ENCODE measurements at regions not wholly inside any gene's neighbourhood (a gene's known extent, or its start where the extent isn't known, plus 50 kb on each side); places are given as distances from the start of the nearest gene placed in this dataset.

GRCh38 chr14:87430214-87430613, 562.8 kb downstream of the GALC start:
- TF ChIP-seq EZH2phosphoT487 (IDR thresholded peaks at IDR 0.05) = no peak
- no peak for TF ChIP-seq CTCF (IDR thresholded peaks at IDR 0.05)
- no peak for TF ChIP-seq EZH2 (IDR thresholded peaks at IDR 0.05)
- Histone ChIP-seq H3K27ac (no peak overlapping the region), H3K4me2 (no peak overlapping the region), H3K27me3 (no peaks in the 10 kb centered on the region), H3K9me3 (ENCODE audit: low read depth) (no peaks in the 10 kb centered on the region), H3K9ac (no peak overlapping the region), H4K20me1 (ENCODE audit: low read depth) (no peaks in the 10 kb centered on the region), H3F3A (ENCODE audit: low read depth) (no peaks in the 10 kb centered on the region), H2AFZ (replicated peaks) (no peak overlapping the region), H3K4me3 (no peak overlapping the region), H3K36me3 (no peaks in the 10 kb centered on the region), H3K79me2 (ENCODE audit: low read depth) (no peaks in the 10 kb centered on the region), H3K4me1 (no peaks in the 10 kb centered on the region)
- Mint-ChIP-seq H3K4me3 (no peak overlapping the region), H3K27ac (no peak overlapping the region), H3K27me3 (ENCODE audit: insufficient read depth, low read depth) (no peaks in the 10 kb centered on the region), H3K9me3 (peaks cover under 1% of the 10 kb centered on the region), H3K36me3 (no peaks in the 10 kb centered on the region), H3K4me1 (peaks cover 5% of the 10 kb centered on the region)
- DNase-seq (ENCODE audit: low spot score) = no peak

- Mint-ChIP-seq H3K4me1 (no peaks in the 10 kb centered on the region), H3K36me3 (peaks cover 2% of the 10 kb centered on the region), H3K27ac (no peak overlapping the region), H3K9me3 (peaks cover 19% of the 10 kb centered on the region), H3K27me3 (ENCODE audit: insufficient read depth, low read depth) (no peaks in the 10 kb centered on the region), H3K4me3 (no peak overlapping the region)
- H3K27me3 ChIP-seq = no peaks in the 10 kb centered on the region
- H3K9me3 ChIP-seq (ENCODE audit: low read depth) = no peaks in the 10 kb centered on the region
- no peak overlapping the region for H3K27ac ChIP-seq
- H3K4me2 ChIP-seq = no peak overlapping the region
- no peaks in the 10 kb centered on the region for H3K79me2 ChIP-seq (ENCODE audit: low read depth)
- H3K4me1 ChIP-seq = no peaks in the 10 kb centered on the region
- H2AFZ ChIP-seq (replicated peaks) = no peak overlapping the region
- no peak overlapping the region for H3K9ac ChIP-seq
- no peak for DNase-seq (ENCODE audit: low spot score)
- no peaks in the 10 kb centered on the region for H3F3A ChIP-seq (ENCODE audit: low read depth)
- H4K20me1 ChIP-seq (ENCODE audit: low read depth) = no peaks in the 10 kb centered on the region
- TF ChIP-seq CTCF (IDR thresholded peaks at IDR 0.05) (no peak), EZH2phosphoT487 (IDR thresholded peaks at IDR 0.05) (no peak), EZH2 (IDR thresholded peaks at IDR 0.05) (no peak)
- no peak overlapping the region for H3K4me3 ChIP-seq
- no peaks in the 10 kb centered on the region for H3K36me3 ChIP-seq
These were observed 573.1 kb downstream of the GALC start for GRCh38 chr14:87419925-87420324.

GRCh38 chr14:87411370-87411769, 581.6 kb downstream of the GALC start:
- H3K36me3 ChIP-seq = no peaks in the 10 kb centered on the region
- no peak for DNase-seq (ENCODE audit: low spot score)
- H3K9ac ChIP-seq = no peak overlapping the region
- no peaks in the 10 kb centered on the region for H3K27me3 Mint-ChIP-seq (ENCODE audit: insufficient read depth, low read depth)
- no peak overlapping the region for H3K27ac Mint-ChIP-seq
- H3K27me3 ChIP-seq = no peaks in the 10 kb centered on the region
- no peak overlapping the region for H2AFZ ChIP-seq (replicated peaks)
- H3K4me3 ChIP-seq = no peak overlapping the region
- H3K9me3 ChIP-seq (ENCODE audit: low read depth) = no peaks in the 10 kb centered on the region
- H3K4me3 Mint-ChIP-seq = no peak overlapping the region
- H3K9me3 Mint-ChIP-seq = no peaks in the 10 kb centered on the region
- no peaks in the 10 kb centered on the region for H3K36me3 Mint-ChIP-seq
- no peaks in the 10 kb centered on the region for H3K79me2 ChIP-seq (ENCODE audit: low read depth)
- H4K20me1 ChIP-seq (ENCODE audit: low read depth) = no peaks in the 10 kb centered on the region
- TF ChIP-seq EZH2phosphoT487 (IDR thresholded peaks at IDR 0.05) (no peak), CTCF (IDR thresholded peaks at IDR 0.05) (no peak), EZH2 (IDR thresholded peaks at IDR 0.05) (no peak)
- H3K4me1 ChIP-seq = no peaks in the 10 kb centered on the region
- peaks cover 8% of the 10 kb centered on the region for H3K4me1 Mint-ChIP-seq
- H3F3A ChIP-seq (ENCODE audit: low read depth) = no peaks in the 10 kb centered on the region
- no peak overlapping the region for H3K27ac ChIP-seq
- no peak overlapping the region for H3K4me2 ChIP-seq

Data from neural progenitor cell (in vitro differentiated cells).